ENCODE measurements at regions not wholly inside any gene's neighbourhood (a gene's known extent, or its start where the extent isn't known, plus 50 kb on each side); places are given as distances from the start of the nearest gene placed in this dataset.

GRCh38 chr2:75315436-75315835, 116.1 kb upstream of the TACR1 start:
- TF ChIP-seq CTCF (IDR thresholded peaks at IDR 0.05) (no peak), POLR2A (IDR thresholded peaks at IDR 0.05) (no peak), POLR2AphosphoS5 (IDR thresholded peaks at IDR 0.05) (no peak)

Measured in breast epithelium (tissue), 3 donors.